WTC11 (cell line): ENCODE measurements at regions not wholly inside any gene's neighbourhood (a gene's known extent, or its start where the extent isn't known, plus 50 kb on each side); places are given as distances from the start of the nearest gene placed in this dataset.

ENCODE experiments used
- ATF3 ChIP-seq: sonication (generic); formaldehyde crosslinking; conservative IDR thresholded peaks from 2 replicates; pipeline ENCODE4 v1.8.1; 2022; ENCODE audit warnings: mild to moderate bottlenecking, missing genetic modification reagents
- NFE2L1 ChIP-seq: sonication (generic); formaldehyde crosslinking; IDR thresholded peaks from 2 replicates; pipeline ENCODE4 v1.8.1; 2023; ENCODE audit warnings: missing genetic modification reagents
- PRRX2 ChIP-seq: fragments of 250-450 bp; sonication (Bioruptor Pico); IDR thresholded peaks from 2 replicates; pipeline ENCODE4 v1.8.0; 2021; ENCODE audit warnings: mild to moderate bottlenecking

GRCh38 chr11:130819625-130820024 is 96.7 kb downstream of the SNX19 start:
- no peak for TF ChIP-seq PRRX2 (CRISPR knock-in tag)
- no peak for TF ChIP-seq NFE2L1 (CRISPR knock-in tag)
- no peak for TF ChIP-seq ATF3
